HG03439 (cell line): ENCODE measurements at regions not wholly inside any gene's neighbourhood (a gene's known extent, or its start where the extent isn't known, plus 50 kb on each side); places are given as distances from the start of the nearest gene placed in this dataset.

Experiments used
- ATAC-seq: cut with Tn5 transposase; IDR thresholded peaks from one replicate; pipeline ENCODE4 v1.9.1; 2021; ENCODE audit warnings: mild to moderate bottlenecking, moderate library complexity; ENCODE audit not compliant: unreplicated experiment

DNA sequence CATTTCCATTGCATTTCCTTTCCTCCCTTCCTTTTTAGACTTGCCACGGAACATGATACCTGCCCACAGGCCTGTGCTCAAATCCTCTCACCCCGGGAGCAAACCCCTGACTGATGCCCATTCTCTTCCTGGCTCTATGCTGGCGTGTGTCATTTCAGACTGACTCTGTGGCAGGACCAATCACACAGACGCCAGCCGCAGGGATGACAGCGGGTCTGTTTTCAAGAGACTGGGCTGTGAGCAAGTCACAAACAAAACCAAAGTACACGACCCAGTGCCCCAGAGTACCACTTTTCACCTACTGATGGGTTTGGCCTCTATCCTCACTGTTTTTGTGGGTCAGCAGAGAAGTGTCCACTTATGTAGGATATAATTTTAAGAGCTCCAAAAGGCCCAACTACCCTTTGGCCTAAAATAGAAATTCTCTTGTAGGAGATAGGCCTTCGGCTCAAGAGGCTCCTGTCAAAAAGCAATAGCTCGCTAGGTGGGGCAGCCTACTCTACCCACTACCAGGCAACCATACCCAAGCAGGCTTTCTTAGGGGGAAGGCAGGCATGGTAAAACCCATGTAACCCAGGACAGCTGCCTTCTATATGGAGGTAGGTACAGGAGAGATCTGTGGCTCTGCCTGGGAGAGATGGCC lies 215.7 kb downstream of the CDC5L start:
- ATAC-seq: no peak

- ATAC-seq: no peak
These were observed 219.0 kb downstream of the CDC5L start for GRCh38 chr6:44606504-44606903.

DNA sequence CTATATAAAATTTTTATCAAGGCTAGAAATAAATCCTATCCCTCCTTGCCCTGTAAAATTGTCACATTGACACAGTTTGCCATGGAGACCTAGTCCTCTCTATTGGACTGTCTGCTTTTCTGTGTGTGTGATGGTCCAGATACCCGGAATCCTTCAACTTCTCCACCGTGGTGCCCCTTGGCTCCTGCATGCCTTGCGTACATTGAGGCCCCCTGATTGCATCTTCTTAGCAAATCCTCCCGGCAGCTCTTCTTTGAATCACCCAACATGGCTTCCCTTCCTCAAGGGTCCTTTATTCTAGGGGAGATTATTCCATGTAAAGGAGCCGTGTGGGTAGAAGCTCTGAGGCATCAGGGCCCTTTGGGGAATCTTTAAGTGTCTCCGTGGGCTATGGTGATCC lies 219.5 kb downstream of the CDC5L start:
- ATAC-seq: no peak

GRCh38 chr6:44608175-44608574 lies 220.7 kb downstream of the CDC5L start:
- ATAC-seq: no peak

DNA sequence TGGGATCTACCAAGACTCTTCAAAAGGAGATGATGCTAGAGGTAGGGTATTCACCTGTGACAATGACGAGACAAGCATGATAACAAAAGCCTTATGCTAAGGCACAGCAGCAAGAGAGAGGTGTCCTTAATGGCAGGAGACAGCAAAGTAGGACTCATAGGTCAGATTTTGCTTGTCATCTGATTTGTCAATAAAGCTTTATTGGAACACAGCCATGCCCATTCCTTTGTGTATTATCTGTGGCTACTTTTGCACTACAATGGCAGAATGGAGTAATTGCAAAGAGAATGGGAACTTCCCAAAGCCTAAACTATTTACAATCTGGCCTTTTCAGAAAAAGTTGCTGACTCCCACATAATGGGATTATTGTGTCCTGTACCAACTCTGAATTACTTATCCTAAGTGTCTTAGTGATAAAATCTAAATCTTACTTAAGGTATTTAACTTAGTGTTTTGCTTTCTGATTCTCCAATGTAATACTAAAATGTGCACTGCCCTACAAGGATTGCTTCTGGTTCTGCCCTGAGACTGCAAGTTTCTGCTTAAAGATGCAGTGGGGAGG lies 221.6 kb downstream of the CDC5L start:
- ATAC-seq: no peak

- no peak for ATAC-seq
These were observed 226.9 kb downstream of the CDC5L start for GRCh38 chr6:44614396-44614795.

- no peak for ATAC-seq
These were observed 228.1 kb downstream of the CDC5L start for GRCh38 chr6:44615621-44616020.

DNA sequence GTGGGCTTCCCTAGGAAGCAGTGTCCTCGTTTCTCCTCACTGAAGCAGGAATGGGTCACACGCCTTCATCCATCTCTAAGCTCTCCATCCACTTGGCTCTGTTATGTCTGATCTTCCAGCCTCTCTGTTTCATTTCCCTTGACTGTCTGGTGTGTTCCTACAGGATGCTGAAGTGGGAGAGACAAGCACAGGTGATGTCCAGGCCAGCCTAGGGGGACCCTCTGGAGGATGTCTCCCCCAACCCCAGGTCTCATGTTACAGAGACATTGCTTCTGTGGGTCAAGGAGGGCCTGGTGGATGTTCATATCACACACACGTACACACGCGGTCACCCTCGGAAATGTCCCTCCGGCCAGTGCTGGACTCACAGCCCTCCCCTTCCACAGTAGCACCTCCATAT lies 229.9 kb downstream of the CDC5L start:
- no peak for ATAC-seq

DNA sequence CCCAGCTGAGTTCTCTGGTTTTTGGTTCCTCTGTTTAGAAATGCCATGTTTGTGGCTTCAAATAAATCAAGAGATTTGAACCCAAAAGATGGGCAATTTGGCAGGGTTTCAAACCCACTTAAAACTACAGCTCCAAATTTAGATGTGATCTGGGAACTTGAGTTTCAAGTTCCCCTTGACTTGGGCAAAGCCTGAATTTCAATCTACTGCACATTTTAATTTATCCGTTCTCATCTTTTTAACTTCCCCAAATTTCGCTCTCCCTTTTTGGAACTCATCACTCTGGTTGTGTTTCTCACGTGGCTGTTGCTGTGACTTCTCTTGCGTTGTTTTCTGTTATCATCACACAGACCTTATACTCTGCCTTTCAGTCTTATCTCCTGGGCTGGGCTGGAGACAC lies 230.9 kb downstream of the CDC5L start:
- ATAC-seq: no peak

DNA sequence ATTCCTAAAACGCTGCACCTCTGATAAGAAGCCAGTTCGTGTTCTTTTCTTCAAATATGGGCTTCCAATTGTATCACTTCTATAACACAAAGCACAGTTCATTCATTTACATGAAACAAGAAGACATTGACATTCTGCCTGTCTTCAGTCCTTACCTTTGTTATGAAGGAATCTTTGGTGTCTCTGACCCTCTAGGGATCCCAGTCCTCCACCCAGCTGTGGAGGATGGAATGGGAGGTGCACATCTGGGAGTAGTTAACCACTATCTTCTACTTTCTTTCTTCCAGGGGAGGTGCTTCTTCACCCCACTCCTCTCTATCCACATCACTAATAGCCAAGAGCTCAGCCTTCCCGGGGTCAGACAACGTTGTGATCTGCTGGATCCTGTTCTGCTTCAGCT lies 233.4 kb downstream of the CDC5L start:
- ATAC-seq: no peak

DNA sequence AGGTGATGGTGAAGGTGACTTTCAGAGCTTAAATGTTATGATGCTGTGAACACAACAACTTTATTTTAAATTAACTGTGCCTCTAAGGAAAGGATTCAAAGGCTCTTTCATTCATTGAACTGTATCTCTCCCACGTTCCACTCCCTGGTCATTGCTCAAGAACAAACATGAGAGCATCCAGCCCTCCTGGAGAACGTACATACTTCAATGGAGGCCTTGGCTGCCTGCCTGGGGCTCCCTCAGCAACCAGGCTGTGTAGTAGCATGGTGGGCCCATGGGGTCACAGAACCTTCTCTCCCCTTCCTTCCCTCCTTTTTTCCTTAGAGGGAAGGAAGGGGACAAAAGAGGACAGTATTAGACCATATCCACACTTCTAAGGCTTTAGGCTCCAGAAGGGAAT lies 234.3 kb downstream of the CDC5L start:
- no peak for ATAC-seq

GRCh38 chr6:44622555-44622954 lies 235.0 kb downstream of the CDC5L start:
- no peak for ATAC-seq

GRCh38 chr6:44622956-44623355 lies 235.4 kb downstream of the CDC5L start:
- no peak for ATAC-seq

DNA sequence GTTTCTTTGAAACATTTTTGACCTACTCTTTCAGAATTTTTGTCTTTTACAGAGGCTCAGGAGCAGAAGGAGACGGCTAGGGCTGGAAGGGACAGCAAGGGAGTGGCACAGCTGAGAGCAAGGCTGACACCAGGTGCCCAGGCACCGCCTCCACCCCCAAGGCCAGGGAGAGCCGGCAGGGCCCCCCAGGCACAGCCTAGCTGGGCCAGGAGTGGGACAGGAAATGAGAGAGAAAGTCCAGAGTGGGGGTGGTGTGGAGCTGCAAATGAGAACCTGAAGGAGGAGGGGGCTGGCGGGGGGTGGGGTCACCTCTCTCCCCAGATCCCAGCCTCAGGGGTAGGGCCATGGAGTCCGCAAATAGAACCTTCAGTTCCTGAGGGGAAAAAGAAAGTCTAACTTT lies 236.7 kb downstream of the CDC5L start:
- no peak for ATAC-seq

DNA sequence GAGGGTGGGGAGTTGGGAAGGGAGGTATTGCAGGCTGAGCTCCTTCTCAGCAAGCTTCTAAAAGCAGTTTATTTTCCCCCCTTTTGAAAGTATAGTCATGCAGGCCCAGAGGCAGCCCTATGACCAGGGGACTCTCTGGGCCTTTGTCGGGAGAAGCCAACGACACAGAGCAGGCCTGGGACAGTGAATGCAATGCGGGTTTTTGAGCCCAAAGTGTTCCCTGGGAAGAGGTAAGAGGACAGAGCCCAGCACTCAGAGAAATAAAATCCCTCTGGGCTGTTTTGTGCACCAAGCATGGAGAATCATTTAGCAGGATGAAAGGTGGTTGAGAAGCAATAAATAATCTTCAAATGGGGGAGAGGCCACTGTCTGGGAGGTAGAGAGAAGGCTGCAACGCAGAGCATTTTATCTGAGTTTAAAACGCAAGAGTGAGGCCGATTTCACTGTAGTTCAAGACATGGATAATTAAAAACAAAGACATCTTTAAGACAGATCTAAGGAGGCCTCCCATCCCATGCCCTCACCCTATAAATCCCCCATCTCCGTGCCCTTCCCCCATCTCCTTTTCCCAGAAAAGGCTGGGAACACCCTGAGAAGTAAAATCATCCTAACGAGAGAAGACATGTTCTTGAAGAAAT lies 237.5 kb downstream of the CDC5L start:
- ATAC-seq: no peak

DNA sequence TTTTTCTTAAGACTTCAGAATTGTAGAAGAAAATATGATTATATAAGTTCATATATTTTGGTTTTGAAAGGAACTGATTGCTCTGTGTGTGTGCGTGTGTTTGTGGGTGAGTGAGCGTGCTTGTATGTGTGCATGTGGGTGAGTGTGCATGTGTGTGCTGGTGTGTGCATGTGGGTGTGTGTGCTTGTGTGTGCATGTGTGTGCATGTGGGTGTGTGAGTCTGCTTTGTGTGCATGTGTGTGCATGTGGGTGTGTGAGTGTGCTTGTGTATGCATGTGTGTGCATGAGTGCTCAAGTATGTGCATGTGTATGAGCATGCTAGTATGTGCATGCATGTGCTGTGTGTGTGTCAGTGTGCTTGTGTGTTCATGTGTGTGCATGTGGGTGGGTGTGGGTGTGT lies 238.5 kb downstream of the CDC5L start:
- ATAC-seq: no peak

GRCh38 chr6:44626616-44627015 lies 239.1 kb downstream of the CDC5L start:
- ATAC-seq: no peak

GRCh38 chr6:44627091-44627882 lies 239.8 kb downstream of the CDC5L start:
- no peak for ATAC-seq

GRCh38 chr6:44627883-44628271 lies 240.4 kb downstream of the CDC5L start:
- ATAC-seq: no peak

- ATAC-seq: no peak
These were observed 240.8 kb downstream of the CDC5L start for GRCh38 chr6:44628347-44628746.

DNA sequence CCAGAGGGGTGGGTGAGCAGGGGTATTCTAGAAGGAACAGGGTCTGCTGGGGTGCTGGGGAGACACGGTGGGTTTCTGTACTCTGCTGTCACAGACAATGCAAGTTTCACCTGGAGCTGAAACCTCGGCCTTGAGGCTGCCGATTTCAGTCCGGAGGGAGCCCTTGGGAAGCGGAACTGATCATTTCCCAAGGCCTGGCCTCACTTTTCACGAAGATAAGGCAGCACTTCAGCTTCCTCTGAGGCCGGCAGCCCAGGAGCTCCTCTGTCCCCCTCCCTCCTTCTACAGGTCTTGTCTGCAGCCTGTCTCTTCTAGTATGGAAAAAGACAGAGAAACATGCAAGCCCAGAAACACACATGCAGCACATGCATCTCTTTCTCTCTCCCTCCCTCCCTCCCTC lies 242.1 kb downstream of the CDC5L start:
- no peak for ATAC-seq
